ENCODE measurements at regions not wholly inside any gene's neighbourhood (a gene's known extent, or its start where the extent isn't known, plus 50 kb on each side); places are given as distances from the start of the nearest gene placed in this dataset.

GRCh38 chr20:40860487-40860902, 168.1 kb upstream of the TOP1 start:
- Histone ChIP-seq H3K4me2 (ENCODE audit: insufficient read depth, low read length) (no peak overlapping the region), H3K27me3 (ENCODE audit: control insufficient read depth in 2 of 2, insufficient read depth in 2 of 2, low read length in 2 of 2) (no peaks in the 10 kb centered on the region), H3K4me1 (ENCODE audit: control insufficient read depth, extremely low read depth, insufficient read depth, low read length) (no peaks in the 10 kb centered on the region), H3K9me1 (replicated peaks; ENCODE audit: control insufficient read depth, extremely low read depth, insufficient read depth, low read length) (no peaks in the 10 kb centered on the region), H3K4me3 (replicated peaks in 1 of 3; ENCODE audit: insufficient read depth in 1 of 3, low read depth in 1 of 3, low read length in 3 of 3) (no peak overlapping the region), H3K9me3 (replicated peaks; ENCODE audit: control insufficient read depth, insufficient read depth, low read length) (no peaks in the 10 kb centered on the region), H3K79me2 (ENCODE audit: control insufficient read depth, insufficient read depth, low read length) (no peaks in the 10 kb centered on the region), H3K36me3 (ENCODE audit: control insufficient read depth in 2 of 2, extremely low read depth in 1 of 2, insufficient read depth in 2 of 2, low read length in 2 of 2) (no peaks in the 10 kb centered on the region), H3K27ac (ENCODE audit: insufficient read depth, low read depth, low read length) (no peak overlapping the region), H2AFZ (ENCODE audit: low read depth, low read length) (no peak overlapping the region), H3K9ac (replicated peaks; ENCODE audit: extremely low read depth, insufficient read depth, low read length) (no peak overlapping the region), H4K20me1 (replicated peaks; ENCODE audit: control insufficient read depth, extremely low read depth, insufficient read depth, low read length) (no peaks in the 10 kb centered on the region)
- ChIA-PET POLR2A (no interaction called here), CTCF (no interaction called here)
- TF ChIP-seq POLR2A (IDR thresholded peaks at IDR 0.05; ENCODE audit: low read depth, low read length) = no peak
- no peak for TF ChIP-seq FOS (IDR thresholded peaks at IDR 0.05; ENCODE audit: borderline replicate concordance, insufficient read depth, low read length)
- no peak for TF ChIP-seq MYC (IDR thresholded peaks at IDR 0.05; ENCODE audit: low read depth, low read length)
- TF ChIP-seq EZH2 (IDR thresholded peaks at IDR 0.05; ENCODE audit: borderline replicate concordance, low read depth, low read length, severe bottlenecking) = no peak
- TF ChIP-seq JUN (IDR thresholded peaks at IDR 0.05; ENCODE audit: borderline replicate concordance, insufficient read depth, insufficient read length, low read depth) = no peak
- no peak for TF ChIP-seq CTCF (IDR thresholded peaks at IDR 0.05; ENCODE audit: extremely low read depth in 1 of 2, insufficient read depth in 1 of 2, low read depth in 1 of 2, low read length in 2 of 2)
- no peak for TF ChIP-seq POLR2AphosphoS5 (IDR thresholded peaks at IDR 0.05; ENCODE audit: insufficient read depth, low read depth, low read length)
- no peak for TF ChIP-seq GATA2 (IDR thresholded peaks at IDR 0.05; ENCODE audit: insufficient read depth, insufficient read length, low read depth, low read length)
- TF ChIP-seq MAX (IDR thresholded peaks at IDR 0.05; ENCODE audit: insufficient read depth, insufficient read length) = no peak
- FAIRE-seq (no peak), DNase-seq (ENCODE audit: low read depth, low spot score) (no peak)
- dilution Hi-C loops (cut with MboI; ENCODE audit: extremely low pct_ligation_motif_present, low sequenced_read_pairs) (no loop called here), intact Hi-C loops (cut with micrococcal nuclease) (no loop called here)
- no TSS peak for BruUV-seq (replicated peaks)
